ENCODE measurements at regions not wholly inside any gene's neighbourhood (a gene's known extent, or its start where the extent isn't known, plus 50 kb on each side); places are given as distances from the start of the nearest gene placed in this dataset.
"Not testable (repeated sequence)": the region's sequence is repeated elsewhere in the genome, so short reads cannot be mapped to it uniquely, and the experiment has no call there.

GRCh38 chr5:152608458-152608857 is 203.4 kb upstream of the NMUR2 start:
- no peak for DNase-seq (ENCODE audit: low read depth in 2 of 2)

DNA sequence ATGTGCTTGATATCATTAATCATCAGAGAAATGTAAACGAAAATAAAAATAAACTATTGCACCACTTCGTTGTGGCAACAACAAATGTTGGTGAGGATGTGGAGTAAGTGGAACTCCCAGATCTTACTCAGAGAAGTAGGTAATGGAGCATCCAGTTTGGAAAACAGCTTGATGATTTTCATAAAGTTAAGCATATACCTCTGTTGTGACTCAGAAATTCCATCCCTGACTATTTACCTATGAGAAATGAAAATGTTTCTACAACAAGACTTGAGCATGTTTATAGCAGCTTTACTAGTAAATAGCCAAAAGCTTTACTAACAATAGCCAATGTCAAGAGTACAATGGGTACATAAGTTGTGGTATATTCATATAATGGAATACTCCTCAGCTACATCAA is 214.7 kb upstream of the NMUR2 start:
- DNase-seq (ENCODE audit: low read depth in 2 of 2) = no peak

GRCh38 chr5:152622628-152623027 is 217.5 kb upstream of the NMUR2 start:
- no peak for DNase-seq (ENCODE audit: low read depth in 2 of 2)

DNA sequence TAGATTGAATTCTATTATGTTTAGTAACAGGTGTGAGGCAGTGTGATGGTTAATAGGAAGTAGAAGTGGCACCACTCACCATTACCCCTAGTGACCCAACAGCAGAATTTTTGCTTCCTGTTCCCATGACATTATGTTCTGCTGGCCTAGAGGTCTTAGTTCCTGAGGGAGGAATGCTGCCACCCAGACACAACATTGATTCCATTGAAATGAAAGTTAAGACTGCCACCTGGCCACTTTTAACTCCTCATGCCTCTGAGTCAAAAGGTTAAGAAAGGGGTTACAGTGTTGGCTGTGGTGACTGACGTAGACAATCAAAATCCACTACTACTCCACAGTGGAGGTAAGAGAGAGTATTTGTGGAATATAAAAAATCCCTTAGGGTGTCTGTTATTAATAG is 218.9 kb upstream of the NMUR2 start:
- DNase-seq (ENCODE audit: low read depth in 2 of 2) = no peak

- DNase-seq (ENCODE audit: low read depth in 2 of 2) = no peak
These were observed 220.6 kb upstream of the NMUR2 start for GRCh38 chr5:152625696-152626095.

GRCh38 chr5:152631221-152631620 is 226.1 kb upstream of the NMUR2 start:
- no peak for DNase-seq (ENCODE audit: low read depth in 2 of 2)

DNA sequence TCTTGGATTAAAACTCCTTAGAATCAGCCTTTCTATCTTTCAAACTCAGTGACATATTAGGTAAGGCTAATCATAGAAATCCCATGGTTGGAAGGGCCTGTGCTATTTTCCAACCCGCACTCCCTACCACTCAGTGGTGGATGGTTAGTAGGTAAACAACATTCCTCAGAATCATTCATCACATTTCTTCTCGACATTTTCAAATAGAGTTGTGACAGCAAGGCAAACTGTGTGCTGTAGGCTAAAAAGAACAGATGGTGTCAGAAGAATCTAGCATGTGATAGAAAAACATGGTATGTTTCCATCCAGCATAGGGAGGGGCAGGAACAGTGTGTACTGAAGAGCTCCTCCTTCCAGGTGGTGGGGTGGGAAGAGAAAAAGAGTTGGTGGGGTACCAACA is 227.3 kb upstream of the NMUR2 start:
- DNase-seq (ENCODE audit: low read depth in 2 of 2) = no peak

GRCh38 chr5:152634586-152634985 is 229.5 kb upstream of the NMUR2 start:
- DNase-seq (ENCODE audit: low read depth in 2 of 2) = no peak

DNA sequence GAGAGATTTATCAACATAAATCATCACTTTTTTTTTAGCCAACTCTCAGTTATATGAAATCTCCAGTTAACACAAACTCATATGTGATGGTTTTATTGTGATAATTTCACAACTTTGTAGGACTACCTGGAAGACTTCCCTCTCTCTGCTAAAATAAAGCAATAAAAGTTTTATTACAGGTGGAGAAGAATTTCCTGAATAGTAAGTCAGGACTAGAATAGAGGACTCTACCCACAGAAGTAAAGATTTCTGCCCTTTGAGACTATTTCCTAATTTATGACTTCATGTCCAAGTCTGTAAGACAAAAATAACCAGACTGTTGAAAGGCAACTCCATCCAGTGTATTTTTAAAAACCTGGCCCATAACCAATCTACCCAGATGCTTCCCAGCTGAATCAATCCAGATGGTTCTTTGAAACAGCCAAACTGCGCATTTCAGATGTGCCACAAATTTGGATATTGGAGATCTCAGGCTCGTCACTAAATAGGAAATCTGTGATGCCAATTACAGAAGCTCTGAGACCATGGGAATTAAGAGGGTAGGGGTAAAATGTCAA is 234.0 kb upstream of the NMUR2 start:
- no peak for DNase-seq (ENCODE audit: low read depth in 2 of 2)

DNA sequence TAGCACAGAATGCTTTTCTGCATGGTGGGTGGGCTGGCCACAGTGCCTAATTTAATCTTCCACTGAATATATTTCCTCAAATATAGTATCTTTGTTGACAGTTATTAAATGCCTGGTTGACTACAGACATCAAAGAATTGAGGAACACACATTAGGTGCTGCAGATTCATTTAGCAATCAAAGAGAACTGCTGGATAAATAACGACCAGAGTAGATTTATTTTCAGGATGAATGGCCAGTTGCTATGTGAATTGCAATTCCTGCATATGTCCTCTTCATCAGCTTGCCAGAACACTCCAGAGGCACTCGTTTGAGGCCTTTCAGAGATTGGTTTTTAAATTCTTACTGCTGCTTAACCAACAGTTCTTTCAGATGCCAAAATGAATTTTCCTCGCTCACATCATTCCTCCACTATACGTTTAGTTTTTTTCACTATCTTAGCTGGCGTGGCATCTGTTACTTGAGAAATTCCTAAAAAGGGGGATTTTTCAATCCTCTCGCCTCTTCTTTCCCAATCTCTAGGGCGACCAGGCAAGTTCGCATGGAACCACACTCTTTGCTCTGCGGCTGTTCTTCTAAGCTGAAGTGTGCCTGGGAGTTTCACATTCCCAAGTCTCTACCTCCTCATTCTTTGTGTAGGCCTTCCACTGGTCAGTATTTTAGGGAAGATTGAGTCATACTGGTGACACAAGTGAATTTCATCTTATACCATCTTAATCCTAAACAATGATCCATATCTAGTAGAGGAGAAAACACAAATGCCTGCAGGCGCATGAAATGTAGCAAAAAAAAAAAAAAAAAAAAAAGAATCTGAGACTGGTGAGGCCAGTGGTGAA is 237.1 kb upstream of the NMUR2 start:
- DNase-seq (ENCODE audit: low read depth in 2 of 2) = no peak

GRCh38 chr5:152642880-152643279 is 237.8 kb upstream of the NMUR2 start:
- DNase-seq (ENCODE audit: low read depth in 2 of 2) = no peak

DNA sequence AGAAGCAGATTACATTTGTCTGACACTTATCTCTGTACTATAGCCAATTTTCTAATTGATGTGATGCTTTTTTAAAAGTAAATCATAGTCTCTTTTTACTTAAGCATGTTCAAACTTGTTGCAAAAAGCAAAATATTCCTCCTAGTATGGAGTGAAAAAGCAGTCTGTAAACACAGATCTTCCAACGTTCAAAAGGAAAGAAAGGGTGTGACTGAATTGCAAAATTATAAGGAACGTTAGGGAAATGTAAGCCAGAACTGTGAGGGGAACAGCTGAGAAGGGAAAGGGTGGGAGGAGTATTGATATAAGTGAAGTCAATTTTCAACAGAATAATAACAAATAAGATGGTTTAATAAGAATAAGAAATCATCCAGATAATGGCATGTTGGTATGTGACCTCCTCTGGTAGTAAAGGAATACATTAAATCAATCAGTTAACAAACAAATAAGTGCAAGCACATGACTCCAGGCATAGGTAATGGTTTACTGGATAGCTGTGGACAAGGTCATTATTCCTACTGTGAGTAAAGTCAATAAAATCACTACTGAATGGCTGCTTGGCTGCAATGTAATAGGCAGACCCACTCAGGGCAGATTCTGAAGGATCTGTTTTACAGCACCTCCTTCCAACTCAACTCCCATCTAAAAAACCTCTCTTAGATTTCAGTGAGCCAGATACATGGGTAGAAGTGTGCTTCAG is 239.1 kb upstream of the NMUR2 start:
- no peak for DNase-seq (ENCODE audit: low read depth in 2 of 2)

DNA sequence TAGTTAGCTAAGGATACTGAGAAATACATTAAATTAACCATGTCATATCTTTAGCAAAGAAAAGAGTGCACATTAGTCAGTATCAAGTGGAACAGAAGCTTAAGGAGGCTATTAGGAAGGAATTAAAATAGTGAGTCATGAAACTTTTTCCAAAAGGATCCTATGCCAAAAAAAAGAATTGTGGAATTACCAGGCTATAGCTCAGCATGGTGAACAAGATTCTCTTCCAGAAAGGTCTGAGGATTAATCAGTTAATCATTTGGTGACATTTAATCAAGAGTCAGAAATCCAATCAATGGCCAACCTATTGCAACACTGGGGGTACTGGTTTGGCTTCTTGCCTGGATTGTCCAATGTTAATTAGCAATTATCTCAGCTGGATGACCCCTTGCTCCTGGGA is 244.5 kb upstream of the NMUR2 start:
- DNase-seq (ENCODE audit: low read depth in 2 of 2) = no peak

DNA sequence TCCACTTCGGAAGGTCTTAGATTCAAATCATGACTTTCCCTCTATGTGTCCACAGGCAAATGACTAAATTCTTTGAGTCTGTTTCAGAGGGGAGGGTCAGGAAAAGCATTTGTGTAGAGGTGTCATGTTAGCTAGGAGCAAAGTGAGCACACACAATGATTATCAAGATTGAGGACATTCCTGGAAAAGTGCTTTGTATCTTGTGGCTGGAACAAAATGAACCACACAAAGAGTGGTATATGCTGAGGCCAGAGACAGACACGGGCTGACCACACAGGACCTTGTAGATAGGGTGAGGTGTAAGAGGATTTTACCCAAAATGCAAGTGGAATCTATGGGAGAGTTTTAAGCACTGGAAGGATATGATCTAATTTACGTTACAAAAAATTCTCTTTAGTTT is 245.3 kb upstream of the NMUR2 start:
- no peak for DNase-seq (ENCODE audit: low read depth in 2 of 2)

DNA sequence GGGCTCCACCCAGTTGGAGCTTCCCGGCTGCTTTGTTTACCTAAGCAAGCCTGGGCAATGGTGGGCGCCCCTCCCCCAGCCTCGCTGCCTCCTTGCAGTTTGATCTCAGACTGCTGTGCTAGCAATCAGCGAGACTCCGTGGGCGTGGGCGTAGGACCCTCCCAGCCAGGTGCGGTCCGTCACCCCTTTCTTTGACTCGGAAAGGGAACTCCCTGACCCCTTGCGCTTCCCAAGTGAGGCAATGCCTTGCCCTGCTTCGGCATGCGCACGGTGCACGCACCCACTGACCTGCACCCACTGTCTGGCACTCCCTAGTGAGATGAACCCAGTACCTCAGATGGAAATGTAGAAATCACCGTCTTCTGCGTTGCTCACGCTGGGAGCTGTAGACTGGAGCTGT is 254.4 kb upstream of the NMUR2 start:
- not testable (repeated sequence) for DNase-seq (ENCODE audit: low read depth in 2 of 2)

DNA sequence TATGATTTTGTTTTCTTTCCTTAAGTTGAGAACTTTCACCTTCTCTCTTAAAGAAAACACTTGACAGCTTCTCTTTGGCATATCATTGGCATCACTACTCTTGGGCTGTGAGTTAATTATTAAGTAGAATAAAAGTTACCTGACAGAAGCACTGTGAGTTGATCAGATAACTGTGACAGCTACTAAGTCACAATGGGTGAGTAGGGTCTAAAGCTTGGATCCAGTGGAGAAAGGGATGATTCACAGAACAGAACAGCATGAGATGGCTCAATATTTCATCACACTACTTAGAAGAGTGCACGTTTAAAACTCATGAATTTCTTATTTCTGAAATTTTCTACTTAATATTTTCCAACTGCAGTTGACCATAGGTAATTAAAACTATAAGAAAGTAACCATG is 268.5 kb upstream of the NMUR2 start:
- DNase-seq (ENCODE audit: low read depth in 2 of 2) = no peak

DNA sequence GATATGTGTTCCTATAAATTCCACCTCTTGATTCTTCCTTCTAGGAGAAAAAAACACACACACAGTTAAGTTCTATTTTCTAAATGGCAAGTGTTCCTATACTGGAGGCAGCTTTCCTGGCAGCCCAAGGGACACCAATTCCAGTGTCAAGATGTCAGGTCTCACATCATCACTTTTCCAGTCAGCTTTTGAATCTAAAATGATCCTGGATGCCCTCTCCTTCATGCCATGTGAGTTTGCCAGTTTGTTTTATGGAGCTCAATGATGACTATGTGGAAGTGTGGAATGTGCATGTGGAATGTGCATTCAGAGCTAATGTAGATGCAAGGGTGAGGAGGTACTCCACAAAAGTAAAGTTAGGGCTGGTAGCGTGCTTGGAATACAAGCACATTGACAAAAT is 269.3 kb upstream of the NMUR2 start:
- DNase-seq (ENCODE audit: low read depth in 2 of 2) = no peak

DNA sequence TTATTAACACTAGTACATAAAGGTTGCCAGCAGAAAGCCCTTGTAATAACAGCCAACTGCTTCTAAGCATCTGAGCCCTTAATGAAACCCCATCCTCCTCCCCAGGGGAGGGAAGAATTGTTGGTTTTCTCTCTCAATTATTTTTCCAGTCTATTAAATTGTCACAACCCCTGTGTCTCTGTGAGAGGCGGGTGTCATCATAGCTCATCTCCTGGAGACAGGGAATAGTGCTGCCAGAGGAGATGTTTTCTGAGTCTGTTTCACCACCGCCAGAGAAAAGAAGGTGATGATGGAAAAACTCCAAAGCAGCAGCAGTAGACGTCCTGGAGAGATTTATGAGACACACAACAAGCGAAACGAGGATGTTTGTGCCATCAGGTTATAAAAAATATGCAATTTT is 271.1 kb upstream of the NMUR2 start:
- DNase-seq (ENCODE audit: low read depth in 2 of 2) = no peak

GRCh38 chr5:152683205-152683604 is 278.1 kb upstream of the NMUR2 start:
- no peak for DNase-seq (ENCODE audit: low read depth in 2 of 2)

GRCh38 chr5:152686931-152687330 is 281.9 kb upstream of the NMUR2 start:
- no peak for DNase-seq (ENCODE audit: low read depth in 2 of 2)

DNA sequence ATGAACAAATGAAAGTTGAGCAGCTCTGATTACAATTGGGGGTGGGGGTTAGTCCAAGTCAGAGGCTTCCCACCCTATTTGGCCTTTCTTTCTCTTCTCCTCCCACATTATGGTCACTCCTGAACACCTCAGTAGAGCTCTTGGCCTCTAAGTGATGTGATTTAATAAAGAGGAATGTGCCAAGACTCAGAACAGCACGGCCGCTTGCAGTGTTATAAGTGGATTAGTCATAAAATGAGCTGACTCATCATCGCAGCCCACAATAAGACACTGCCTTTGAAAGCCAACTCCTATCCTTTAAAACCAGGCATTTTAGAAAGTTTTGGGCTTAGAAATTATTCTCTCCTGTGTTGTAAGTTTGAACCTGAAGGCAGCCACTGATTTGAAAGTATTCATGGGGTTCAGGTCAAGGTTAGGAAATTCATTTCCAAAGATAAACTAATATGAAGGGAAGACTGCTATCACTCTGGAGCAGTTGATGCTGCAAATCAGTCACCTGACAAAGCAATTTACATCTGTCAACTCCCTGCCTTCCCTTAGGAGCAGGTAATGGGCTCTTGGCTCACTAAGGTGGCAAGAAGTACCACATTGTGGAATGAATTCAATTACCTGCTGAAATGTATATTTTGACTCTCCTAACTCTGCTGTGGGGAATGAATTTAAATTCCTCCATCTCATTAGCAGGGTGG is 283.6 kb upstream of the NMUR2 start:
- DNase-seq (ENCODE audit: low read depth in 2 of 2) = no peak

- no peak for DNase-seq (ENCODE audit: low read depth in 2 of 2)
These were observed 284.2 kb upstream of the NMUR2 start for GRCh38 chr5:152689250-152689711.

Data from stimulated activated CD4-positive, alpha-beta T cell treated with anti-CD3 and anti-CD28 coated beads, Interleukin-4, amount 100 ng/mL, for 48 hours (primary cell).